ENCODE measurements at regions not wholly inside any gene's neighbourhood (a gene's known extent, or its start where the extent isn't known, plus 50 kb on each side); places are given as distances from the start of the nearest gene placed in this dataset.
"Not testable (repeated sequence)": the region's sequence is repeated elsewhere in the genome, so short reads cannot be mapped to it uniquely, and the experiment has no call there.

DNA sequence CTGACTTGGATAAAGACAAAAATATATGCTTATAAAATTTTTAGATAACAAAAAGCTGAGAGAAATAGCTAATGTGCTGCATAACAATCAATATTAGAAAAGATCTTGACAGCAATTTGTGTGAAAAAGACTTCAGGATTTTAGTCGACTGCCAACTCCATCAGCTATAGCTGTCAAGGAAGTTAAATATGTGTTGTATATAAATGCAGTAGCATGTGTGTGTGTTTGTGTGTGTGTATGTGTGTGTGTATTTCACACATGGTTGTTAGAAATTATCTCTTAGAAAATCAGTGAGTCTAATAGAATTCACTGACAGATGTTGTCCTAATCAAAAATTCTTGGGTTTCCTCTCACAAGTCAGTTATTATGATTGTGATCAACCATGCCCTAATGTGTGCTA, 171.2 kb downstream of the CASP12 start:
- intact Hi-C loops (cut with DNase I, micrococcal nuclease): no loop called here
- ATAC-seq: no peak
- no peak for DNase-seq

DNA sequence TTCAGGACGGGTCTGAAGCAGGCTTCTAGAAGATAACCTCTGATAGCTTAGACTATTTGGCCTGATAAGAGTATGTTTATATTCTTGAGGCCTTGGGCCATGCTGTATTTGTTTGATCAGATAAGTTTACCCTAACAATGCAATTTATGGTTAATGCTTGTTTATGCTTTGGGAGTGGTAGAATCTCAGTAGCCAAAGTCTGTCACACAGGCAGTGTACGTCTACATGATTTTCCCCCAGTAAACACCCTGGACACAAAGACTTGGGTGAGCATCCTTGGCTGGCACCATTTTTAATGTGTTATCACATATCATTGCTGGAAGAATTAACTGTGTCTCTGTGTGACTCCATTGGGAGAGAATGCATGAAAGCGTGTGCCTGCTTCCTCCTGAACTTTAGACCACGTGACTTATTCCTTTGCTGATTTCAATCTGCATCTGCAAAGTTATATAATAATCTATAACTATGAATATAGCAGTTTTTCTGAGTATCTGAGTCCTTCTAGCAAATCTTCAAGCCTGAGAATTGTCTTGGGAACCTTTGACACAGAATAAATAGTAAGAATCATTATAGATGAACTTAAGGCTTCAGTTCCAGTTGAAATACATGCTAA, 172.4 kb downstream of the CASP12 start:
- intact Hi-C loops (cut with DNase I, micrococcal nuclease): no loop called here
- DNase-seq: no peak
- ATAC-seq: no peak

DNA sequence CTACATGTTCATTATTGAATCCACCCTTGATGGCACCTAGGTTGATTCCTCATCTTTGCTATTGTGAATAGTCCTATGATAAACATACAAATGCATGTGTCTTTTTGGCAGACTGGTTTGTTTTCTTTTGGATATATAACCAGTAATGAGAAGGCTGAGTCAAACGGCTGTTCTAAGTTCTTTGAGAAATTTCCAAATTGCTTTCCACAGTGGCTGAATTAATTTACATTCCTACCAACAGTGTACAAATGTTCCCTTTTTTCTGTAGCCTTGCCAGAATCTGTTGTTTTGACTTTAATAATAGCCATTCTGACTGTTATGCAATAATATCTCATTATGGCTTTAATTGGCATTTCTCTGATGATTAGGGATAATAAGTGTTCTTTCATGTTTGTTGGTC, 184.9 kb downstream of the CASP12 start:
- DNase-seq: no peak
- ATAC-seq: no peak
- intact Hi-C loops (cut with DNase I, micrococcal nuclease): no loop called here

DNA sequence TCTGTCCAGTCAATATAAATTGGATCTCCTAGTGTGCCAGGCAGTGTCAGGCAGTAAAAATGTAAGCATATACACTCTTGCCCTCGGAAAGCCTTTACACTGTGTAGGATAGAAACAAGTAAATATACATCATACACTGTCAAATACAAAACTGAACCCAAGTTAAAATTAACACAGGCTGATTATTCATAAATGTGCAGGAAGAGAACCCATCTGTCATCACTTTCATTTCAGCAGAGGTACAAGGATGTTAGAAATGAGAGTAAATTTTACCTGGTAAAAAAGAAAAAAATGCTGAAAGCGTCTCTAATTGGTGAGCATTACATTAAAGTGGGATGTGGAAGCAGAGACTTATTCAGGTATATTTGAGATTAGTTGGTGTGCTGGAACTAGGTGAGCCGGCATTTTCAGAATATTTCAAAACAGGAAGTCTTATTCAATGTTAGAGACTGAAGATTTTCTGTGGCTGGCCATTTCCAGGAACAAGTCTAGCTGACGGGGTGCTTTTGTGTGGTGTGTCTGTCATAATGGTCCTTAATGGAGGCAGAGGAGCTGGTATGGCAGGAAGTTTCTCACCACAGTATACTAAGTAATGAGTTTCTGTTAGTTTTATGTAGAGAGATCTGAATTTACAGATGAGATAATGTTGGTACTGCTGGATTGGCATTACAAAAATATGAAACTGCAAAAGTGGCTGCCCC, 192.6 kb downstream of the CASP12 start:
- intact Hi-C loops (cut with DNase I, micrococcal nuclease): no loop called here
- peak; percentile 56 for ATAC-seq

DNA sequence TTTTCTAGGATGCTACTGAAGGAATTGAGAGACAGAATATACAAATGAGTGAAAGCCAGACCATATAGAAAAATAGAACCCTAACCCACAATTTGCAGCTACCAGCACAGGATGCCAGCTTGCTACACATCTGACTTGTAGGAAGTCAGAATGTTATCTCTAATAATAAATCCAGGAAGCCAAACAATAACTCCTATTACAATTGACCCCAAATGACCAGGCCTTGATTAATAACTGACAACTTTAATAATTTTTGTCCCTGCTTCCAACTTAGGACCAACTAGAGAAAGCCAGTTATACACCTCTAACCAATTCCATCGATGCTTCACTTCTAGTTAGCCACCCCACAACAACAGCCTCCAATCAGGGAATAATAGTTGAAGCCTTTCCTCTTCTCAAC, 193.4 kb downstream of the CASP12 start:
- intact Hi-C loops (cut with DNase I, micrococcal nuclease): no loop called here
- no peak for DNase-seq
- no peak for ATAC-seq

More for the DNA sequence above, 192.6 kb downstream of the CASP12 start:
- peak; percentile 12 to 38 for DNase-seq

DNA sequence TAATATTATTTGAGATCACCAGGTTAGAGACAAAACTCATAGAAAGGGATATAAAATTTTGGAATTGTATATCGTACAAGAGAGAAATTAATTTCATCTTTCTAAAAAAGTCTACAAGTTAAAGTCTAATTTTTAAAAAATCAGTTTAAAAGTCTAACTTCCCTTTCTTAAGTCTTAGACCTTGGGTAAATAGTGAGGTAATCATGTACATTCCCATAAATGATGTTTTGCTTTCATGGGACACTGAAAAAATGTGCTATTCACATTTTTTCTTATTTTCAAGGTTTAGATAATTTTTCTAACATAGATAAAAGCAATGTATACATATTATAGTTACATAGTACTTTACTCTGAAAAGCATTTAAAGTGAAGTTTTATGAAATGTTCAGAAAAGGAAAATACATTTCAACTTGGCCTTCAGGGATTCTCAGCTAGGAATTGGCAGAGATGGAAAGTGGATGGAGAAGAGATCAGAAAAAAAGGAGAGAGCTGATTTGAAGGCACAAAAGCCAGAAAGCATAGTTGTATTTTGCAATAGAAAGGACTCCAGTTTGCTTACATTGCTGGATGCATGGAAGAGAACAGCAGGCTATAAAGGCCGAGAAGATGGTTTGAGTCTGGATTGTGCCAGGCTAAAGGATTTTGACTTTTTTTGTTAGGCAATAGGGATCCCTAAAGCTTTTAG, 194.0 kb downstream of the CASP12 start:
- DNase-seq (no peak), ATAC-seq (no peak)
- intact Hi-C loops (cut with DNase I, micrococcal nuclease): no loop called here

DNA sequence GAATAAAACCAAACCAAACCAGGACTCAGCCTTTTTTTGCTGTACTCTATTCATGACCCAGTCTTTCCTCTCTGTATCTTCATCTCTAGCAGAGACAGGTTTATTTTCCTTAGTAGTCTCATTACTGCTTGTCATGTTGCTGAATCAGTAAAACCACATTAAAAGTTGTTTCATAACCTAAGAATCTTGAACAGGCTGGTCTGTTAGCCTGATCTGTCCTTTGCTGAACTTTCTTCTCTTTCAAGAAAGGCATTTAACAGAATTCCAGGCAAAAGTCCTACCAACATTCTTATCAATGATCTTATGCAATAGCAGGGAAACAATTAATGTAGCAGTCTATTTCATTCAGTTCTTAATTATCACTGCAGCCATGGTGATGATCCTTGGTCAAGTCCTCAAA, 197.7 kb downstream of the CASP12 start:
- ATAC-seq (no peak), DNase-seq (no peak)
- intact Hi-C loops (cut with DNase I, micrococcal nuclease): no loop called here

DNA sequence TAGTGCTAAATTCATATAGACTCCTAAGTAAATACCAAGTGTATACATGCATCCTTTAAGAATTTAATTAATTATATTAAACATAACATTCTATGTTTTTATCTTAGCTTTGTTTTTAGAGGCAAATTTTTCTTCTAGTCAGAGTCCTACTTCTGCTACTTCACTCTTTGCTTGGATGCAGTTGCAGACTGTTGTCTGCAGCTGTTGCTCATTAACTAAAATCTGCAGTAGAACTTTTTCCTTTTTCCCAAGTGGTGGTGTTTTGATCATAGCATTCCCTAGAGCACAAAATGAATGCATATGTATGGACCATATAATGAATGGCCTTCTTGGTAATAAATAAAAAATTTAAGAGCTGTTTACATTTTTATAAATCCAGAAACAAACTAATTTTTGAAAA, 198.3 kb downstream of the CASP12 start:
- ATAC-seq: no peak
- intact Hi-C loops (cut with DNase I, micrococcal nuclease): no loop called here
- no peak for DNase-seq

DNA sequence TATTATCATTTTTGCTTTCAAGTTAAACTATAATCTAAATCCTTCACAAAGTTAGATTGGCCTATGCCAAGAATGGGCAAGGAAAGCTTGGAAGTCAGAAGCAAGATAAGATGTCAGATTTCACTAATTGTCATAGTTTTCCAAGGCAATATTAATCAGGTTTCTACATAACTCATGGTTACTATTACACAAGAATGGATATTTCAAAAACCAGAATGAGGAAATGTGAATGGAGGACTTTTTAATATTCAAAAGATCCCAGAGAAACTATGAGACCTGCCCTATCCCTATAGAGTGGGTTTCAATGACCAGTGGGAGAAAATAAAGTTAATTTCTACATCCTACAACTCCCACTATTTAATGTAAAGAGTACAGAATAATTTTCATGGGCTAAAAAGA, 203.2 kb downstream of the CASP12 start:
- intact Hi-C loops (cut with DNase I, micrococcal nuclease): no loop called here
- no peak for DNase-seq
- no peak for ATAC-seq

DNA sequence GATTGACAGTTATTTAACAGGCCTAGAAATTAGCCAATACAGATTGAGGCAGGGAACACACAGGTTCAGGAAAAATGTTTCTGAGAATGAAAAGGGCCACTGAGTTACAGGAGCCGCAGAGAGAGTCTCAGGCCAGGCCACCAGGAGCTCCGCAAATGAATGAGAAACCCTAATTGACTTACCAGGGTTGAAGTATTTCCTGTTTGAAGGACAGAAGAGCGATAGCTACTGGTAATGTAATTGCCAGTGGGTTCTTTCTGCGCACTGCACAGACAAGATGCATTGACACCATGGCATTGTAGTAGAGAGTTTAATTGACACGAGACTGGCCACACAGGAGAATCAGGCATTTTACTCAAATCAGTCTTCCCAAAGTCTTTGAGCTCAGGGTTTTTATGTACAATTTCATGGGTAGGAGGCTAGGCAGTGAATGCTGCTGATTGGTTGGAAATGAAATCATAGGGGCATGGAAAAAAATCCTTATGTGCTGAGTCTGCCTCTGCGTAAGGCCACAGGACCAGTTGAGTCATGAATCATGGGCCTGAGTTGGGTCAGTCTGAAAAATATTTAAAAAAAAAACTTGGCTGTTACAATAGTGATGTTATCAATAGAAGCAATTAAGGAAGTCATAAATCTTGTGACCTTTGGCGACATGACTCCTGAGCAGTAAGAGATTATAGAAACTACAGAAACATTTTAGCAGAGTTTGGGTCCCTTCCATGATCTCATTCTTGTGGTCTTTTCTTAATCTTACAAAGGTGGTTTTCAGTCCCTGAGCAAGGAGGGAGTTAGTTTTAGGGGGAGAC, 203.8 kb downstream of the CASP12 start:
- ATAC-seq (no peak), DNase-seq (no peak)
- intact Hi-C loops (cut with DNase I, micrococcal nuclease): no loop called here

DNA sequence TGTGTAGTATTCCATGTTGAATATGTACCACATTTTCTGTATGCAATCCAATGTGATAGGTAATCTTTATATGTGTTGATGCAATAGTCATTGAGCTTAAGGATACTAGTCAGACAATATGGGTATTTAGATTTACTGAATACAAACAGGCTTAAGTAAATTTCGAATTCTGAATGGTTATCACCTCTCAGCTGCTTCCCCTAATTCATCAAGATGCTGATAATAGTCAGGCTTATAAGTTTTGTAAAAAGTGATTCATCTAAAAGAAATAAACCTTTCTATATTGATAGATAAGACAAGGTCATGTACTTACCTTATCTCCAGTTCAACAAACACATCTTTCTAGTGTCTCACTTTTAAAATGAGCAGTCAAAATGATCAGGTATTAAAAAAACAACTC, 205.5 kb downstream of the CASP12 start:
- ATAC-seq (no peak), DNase-seq (no peak)
- intact Hi-C loops (cut with DNase I, micrococcal nuclease): no loop called here

DNA sequence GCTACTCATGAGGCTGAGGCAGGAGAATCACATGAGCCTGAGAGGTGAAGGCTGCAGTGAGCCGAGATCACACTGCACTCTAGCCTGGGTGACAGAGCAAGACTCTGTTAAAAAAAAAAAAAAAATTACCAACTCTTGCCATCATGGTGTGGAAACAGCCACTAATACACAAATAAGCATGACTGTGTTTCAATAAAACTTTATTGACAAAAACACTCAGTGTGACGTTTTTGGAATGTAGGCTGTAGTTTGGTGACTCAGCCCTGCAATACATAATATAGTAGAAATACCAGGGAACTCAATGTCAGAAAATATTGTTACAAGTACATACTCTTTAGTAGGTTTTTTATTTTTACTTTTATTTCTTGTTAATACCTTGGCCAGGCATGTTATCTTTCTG, 207.1 kb downstream of the CASP12 start:
- no peak for ATAC-seq

DNA sequence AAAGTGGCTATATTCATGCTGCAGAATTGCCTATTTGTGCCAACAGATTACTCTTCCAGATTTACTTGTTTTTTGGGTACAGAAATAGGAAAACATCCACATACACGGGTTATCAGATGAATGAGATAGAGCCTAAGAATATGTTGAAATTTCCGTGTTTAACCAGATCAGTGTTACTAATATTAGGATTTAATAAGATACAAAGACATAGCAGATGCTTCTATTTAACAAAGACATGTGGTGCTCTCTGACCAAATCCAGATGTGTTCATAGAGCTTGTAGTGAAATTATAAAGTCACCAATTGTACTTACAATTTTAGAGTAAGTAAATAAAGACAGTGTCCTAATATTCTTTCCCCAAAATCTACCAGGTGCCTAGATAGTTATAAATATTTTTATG, 208.0 kb downstream of the CASP12 start:
- no peak for ATAC-seq
- intact Hi-C loops (cut with DNase I, micrococcal nuclease): no loop called here
- DNase-seq: no peak

More for the DNA sequence above, 207.1 kb downstream of the CASP12 start:
- no peak for DNase-seq
- intact Hi-C loops (cut with DNase I, micrococcal nuclease): no loop called here

DNA sequence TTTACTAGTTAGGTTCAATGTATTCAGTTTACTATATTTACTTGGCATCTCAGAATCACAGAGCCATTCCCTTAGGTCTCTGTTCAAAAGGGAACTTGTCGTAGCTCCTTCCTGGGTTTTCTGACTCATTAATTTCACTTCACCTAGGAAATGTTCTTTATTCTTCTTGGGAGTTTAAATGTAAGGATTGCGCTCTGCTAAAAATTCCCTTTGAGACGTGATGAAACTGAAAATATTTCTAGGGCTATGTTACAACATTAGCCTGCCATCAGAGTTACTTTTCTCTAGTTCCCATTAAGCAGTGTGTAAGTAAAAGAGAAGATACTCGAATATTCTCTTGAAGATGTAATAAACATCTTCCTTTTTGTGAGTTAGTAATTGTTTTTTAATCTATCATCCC, 209.5 kb downstream of the CASP12 start:
- intact Hi-C loops (cut with DNase I, micrococcal nuclease): no loop called here
- DNase-seq: no peak

DNA sequence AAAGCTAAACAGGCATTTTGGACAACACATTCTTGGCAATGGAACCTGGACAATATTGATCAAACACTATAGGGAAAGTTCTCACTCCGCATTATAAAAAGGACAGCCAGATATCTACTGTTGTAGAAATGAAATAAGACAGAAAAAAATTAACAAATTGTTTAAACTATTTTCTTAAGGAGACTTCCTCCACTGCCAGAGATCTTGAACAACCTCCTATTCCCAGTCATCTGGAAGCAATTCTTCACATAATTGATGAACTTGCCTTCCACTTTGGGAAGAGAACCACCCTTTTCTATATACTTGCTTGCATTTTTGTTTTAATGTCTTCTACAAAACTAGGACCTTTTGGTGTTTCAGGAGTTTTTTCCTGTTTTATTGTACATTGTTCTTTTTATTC, 216.1 kb downstream of the CASP12 start:
- intact Hi-C loops (cut with DNase I, micrococcal nuclease): no loop called here
- DNase-seq (no peak), ATAC-seq (no peak)

More for the DNA sequence above, 209.5 kb downstream of the CASP12 start:
- no peak for ATAC-seq

DNA sequence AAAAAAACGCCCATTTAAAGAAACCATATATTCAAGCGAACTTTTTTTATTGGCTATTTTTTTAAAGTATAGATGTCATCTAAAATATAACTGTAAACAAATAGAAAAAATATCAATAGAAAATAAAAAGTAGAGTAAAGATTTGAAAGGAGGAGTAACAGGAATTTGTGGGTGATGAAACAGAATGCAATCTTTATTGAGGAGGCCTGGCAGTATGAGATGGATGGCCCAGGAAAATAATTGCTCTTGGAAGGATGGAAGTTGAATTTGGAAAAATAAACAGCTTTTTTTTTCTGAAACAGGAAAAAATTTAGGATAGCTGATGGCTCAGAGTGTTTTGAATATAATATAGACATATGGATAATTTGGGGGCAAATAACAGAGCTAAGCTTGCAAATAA, 219.0 kb downstream of the CASP12 start:
- intact Hi-C loops (cut with DNase I, micrococcal nuclease): no loop called here

DNA sequence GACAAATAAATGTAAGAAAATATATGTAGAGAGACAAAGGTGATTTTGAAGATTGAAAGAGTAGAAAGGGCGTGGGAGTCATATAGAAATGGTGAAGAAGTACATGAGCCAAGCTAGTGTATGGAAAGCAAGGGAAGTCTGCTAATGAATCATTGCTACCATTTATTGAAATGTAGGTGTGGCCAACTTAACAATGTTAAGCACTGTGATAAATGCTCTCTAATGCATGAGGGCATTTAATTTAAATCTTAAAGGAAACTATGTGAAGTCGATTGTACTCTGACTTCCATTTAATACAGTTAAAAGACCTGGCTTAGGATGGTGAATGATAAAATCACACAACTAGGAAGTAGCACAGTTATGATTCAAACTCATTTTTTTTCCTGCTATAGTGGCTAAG, 219.9 kb downstream of the CASP12 start:
- ATAC-seq: no peak
- DNase-seq: no peak
- intact Hi-C loops (cut with DNase I, micrococcal nuclease): no loop called here

More for the DNA sequence above, 219.0 kb downstream of the CASP12 start:
- ATAC-seq (no peak), DNase-seq (no peak)

DNA sequence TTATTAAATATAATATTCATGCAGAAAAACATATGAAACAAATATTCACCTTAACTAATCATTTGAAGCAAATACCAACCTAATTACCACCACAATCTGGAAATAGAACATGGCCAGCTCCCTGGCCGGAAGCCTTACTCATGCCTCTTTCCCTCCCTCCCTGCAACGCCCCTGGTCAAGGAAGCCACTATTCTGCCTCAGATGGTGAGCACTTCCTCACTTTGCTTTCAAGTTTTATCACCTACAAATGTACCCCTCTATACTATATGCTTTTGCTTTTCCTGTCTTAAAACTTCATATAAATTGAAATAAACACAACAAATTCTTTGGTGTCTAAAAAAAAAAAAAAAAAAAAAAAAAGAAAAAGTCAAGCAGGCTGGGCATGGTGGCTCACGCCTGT, 221.2 kb downstream of the CASP12 start:
- DNase-seq; intact Hi-C loops (cut with DNase I, micrococcal nuclease); ATAC-seq: not testable (repeated sequence)

DNA sequence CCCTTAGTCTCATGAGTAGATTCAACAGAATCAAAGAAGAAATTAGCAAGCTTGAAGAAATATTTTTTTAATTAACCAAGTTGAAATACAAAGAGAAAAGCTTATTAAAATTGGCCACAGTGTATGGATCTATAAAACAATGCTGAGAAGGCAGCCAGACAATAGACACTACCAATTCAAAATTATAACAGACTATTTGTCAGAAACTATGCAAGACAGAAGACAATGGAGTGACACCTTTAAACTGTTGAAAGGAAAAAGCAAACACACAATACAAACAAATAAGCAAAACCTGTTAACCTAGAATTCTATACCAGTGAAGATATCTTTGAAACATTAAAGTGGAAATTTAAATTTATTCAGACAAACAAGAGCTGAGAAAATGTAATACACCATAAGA, 225.4 kb downstream of the CASP12 start:
- DNase-seq: no peak
- intact Hi-C loops (cut with DNase I, micrococcal nuclease): no loop called here
- no peak for ATAC-seq

Measured in left colon (tissue), 2 donors.